Cardiac muscle cell (in vitro differentiated cells and primary cell): ENCODE measurements at regions not wholly inside any gene's neighbourhood (a gene's known extent, or its start where the extent isn't known, plus 50 kb on each side); places are given as distances from the start of the nearest gene placed in this dataset.
A peak's percentile ranks its signal among the peaks of the same experiment; 100 is the strongest.

Experiments used
- DNase-seq, 2 donors: peaks; one replicate each; pipeline versions ENCODE4 v3.0.0 to v3.0.0-alpha.2; 2010 to 2017; ENCODE audit warnings: low read depth in 1 of 2, low spot score in 1 of 2
- H3K27ac ChIP-seq: fragments of 200-600 bp; sonication (generic); 2 replicates; pipeline ENCODE4 v1.5.1; 2016
- H3K27me3 ChIP-seq: fragments of 200-600 bp; sonication (generic); 2 replicates; pipeline ENCODE4 v1.6.0; 2016; ENCODE audit warnings: control low read depth
- H3K36me3 ChIP-seq: fragments of 200-600 bp; sonication (generic); 2 replicates; pipeline ENCODE4 v1.5.1; 2016; ENCODE audit warnings: control low read depth
- H3K4me1 ChIP-seq: fragments of 200-600 bp; sonication (generic); 2 replicates; pipeline ENCODE4 v1.8.1; 2017; ENCODE audit warnings: low read depth, mild to moderate bottlenecking, mixed run types
- H3K4me3 ChIP-seq: fragments of 200-600 bp; sonication (generic); 2 replicates; pipeline ENCODE4 v1.5.1; 2016; ENCODE audit warnings: mild to moderate bottlenecking
- H3K9me3 ChIP-seq: fragments of 200-600 bp; sonication (generic); 2 replicates; pipeline ENCODE4 v1.5.1; 2017; ENCODE audit warnings: low read depth, mild to moderate bottlenecking, control low read depth
- CTCF ChIP-seq: IDR thresholded peaks from 2 replicates; pipeline ENCODE4 v1.5.1; 2012; ENCODE audit warnings: low read depth, mild to moderate bottlenecking, low read length

- Histone ChIP-seq H3K4me3 (no peak overlapping the region), H3K9me3 (no peaks in the 10 kb centered on the region), H3K27me3 (no peaks in the 10 kb centered on the region), H3K27ac (no peak overlapping the region), H3K4me1 (peaks cover 25% of the 10 kb centered on the region), H3K36me3 (no peaks in the 10 kb centered on the region)
- no peak for TF ChIP-seq CTCF
- DNase-seq: peak in 1 of 2 donors; percentile 63
Observed at GRCh38 chr3:159654183-159655134, 334.2 kb upstream of the IL12A start.

GRCh38 chr3:159655202-159655601 lies 333.4 kb upstream of the IL12A start:
- Histone ChIP-seq H3K27ac (no peak overlapping the region), H3K27me3 (no peaks in the 10 kb centered on the region), H3K36me3 (no peaks in the 10 kb centered on the region), H3K4me1 (peaks cover 25% of the 10 kb centered on the region), H3K9me3 (no peaks in the 10 kb centered on the region), H3K4me3 (no peak overlapping the region)
- no peak for DNase-seq
- no peak for TF ChIP-seq CTCF

GRCh38 chr3:159657176-159657575 lies 331.5 kb upstream of the IL12A start:
- Histone ChIP-seq H3K9me3 (no peaks in the 10 kb centered on the region), H3K4me3 (no peak overlapping the region), H3K36me3 (no peaks in the 10 kb centered on the region), H3K27ac (no peak overlapping the region), H3K27me3 (no peaks in the 10 kb centered on the region), H3K4me1 (peaks cover 15% of the 10 kb centered on the region)
- no peak for DNase-seq
- TF ChIP-seq CTCF: no peak

GRCh38 chr3:159657629-159658028 lies 331.0 kb upstream of the IL12A start:
- Histone ChIP-seq H3K4me1 (peaks cover 13% of the 10 kb centered on the region), H3K27me3 (no peaks in the 10 kb centered on the region), H3K27ac (no peak overlapping the region), H3K4me3 (no peak overlapping the region), H3K36me3 (no peaks in the 10 kb centered on the region), H3K9me3 (no peaks in the 10 kb centered on the region)
- DNase-seq: no peak
- no peak for TF ChIP-seq CTCF

GRCh38 chr3:159660326-159660725 lies 328.3 kb upstream of the IL12A start:
- TF ChIP-seq CTCF: no peak
- Histone ChIP-seq H3K4me3 (no peak overlapping the region), H3K36me3 (no peaks in the 10 kb centered on the region), H3K27me3 (no peaks in the 10 kb centered on the region), H3K9me3 (no peaks in the 10 kb centered on the region), H3K27ac (no peak overlapping the region), H3K4me1 (no peaks in the 10 kb centered on the region)
- no peak for DNase-seq
